Middle frontal gyrus (tissue), 1 donor: ENCODE measurements at regions not wholly inside any gene's neighbourhood (a gene's known extent, or its start where the extent isn't known, plus 50 kb on each side); places are given as distances from the start of the nearest gene placed in this dataset.
A peak's percentile ranks its signal among the peaks of the same experiment; 100 is the strongest.

ENCODE experiments used
- DNase-seq: peaks from one replicate; pipeline ENCODE4 v3.0.0-alpha.2; 2015; ENCODE audit warnings: low spot score; ENCODE audit errors: extremely low spot score

GRCh38 chr6:167491438-167492099 lies 166.7 kb downstream of the TTLL2 start:
- DNase-seq = no peak

DNA sequence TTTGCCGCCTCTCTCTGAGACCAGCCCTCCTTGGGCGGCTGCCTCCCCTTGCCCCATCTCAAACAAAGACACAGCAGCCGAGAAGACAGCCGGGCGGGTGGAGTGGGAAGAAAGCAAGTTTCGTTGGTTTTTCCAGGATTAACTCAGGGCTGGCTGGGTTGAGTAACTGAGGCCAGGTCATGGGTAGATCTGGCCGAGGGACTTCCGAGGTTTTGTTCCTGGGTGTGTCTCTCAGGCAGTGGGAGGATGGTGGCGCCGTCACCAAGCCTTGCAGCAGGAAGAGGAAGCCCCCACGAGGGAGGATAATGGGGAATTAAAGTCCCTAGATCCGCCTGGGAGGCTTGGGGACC lies 167.2 kb downstream of the TTLL2 start:
- DNase-seq = no peak

DNA sequence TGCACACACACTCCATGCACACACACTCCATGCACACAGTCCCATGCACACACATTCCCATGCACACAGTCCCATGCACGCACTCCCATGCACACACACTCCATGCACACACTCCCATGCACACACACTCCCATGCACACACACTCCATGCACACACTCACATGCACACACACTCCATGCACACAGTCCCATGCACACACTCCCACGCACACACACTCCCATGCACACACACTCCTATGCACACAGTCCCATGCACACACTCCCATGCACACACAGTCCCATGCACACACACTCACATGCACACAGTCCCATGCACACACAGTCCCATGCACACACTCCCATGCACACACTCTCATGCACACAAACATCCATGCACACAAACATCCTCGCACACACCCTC lies 168.4 kb downstream of the TTLL2 start:
- DNase-seq = no peak

- no peak for DNase-seq
These were observed 169.3 kb downstream of the TTLL2 start for GRCh38 chr6:167493976-167494697.

GRCh38 chr6:167494698-167495435 lies 170.0 kb downstream of the TTLL2 start:
- no peak for DNase-seq

GRCh38 chr6:167495506-167496401 lies 170.9 kb downstream of the TTLL2 start:
- DNase-seq = peak; percentile 51

GRCh38 chr6:167496707-167497106 lies 171.8 kb downstream of the TTLL2 start:
- no peak for DNase-seq

- no peak for DNase-seq
These were observed 172.7 kb downstream of the TTLL2 start for GRCh38 chr6:167497428-167498056.

DNA sequence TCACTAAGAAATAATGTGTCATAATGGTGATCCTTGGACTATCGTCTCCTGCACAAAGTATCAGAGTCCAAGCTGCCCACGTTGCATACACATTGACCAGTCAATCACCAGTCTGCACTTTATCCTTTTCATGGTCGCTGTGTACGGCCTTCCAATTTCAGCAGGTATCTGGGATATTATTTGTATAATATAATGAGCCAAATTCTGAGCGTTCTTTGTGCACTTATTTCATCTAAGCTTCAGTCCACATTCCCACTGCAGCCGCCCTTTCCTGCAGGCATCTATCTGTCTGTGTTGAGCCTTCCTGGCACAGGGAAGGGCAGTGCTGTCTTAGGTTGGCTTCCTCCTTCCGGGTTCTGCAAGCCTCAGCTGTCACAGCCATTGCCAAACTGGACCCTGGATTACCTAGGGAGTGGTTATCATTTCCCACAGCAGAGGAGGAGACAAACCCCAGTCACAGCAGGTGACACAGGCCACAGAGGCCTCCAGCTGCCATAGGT lies 174.3 kb downstream of the TTLL2 start:
- DNase-seq = no peak

DNA sequence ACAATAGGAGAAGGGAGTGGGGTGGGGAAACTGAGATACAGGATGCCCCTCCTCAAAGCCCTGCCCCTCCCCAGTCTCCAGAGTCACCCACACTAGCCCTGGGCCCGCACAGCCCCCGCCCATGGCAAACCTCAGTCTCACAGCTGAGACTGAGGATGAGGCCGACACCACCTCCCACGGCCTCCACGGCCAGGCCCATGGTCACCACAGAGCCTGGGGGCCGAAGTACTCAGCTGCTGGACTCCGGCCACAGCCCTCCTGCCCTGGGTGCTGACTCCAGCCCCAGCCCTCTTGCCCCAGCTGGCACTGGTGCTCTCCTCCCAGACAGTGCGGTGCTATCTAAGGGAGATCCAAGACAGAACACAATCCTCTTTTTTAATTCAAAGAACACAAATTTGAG lies 176.1 kb downstream of the TTLL2 start:
- DNase-seq = no peak

DNA sequence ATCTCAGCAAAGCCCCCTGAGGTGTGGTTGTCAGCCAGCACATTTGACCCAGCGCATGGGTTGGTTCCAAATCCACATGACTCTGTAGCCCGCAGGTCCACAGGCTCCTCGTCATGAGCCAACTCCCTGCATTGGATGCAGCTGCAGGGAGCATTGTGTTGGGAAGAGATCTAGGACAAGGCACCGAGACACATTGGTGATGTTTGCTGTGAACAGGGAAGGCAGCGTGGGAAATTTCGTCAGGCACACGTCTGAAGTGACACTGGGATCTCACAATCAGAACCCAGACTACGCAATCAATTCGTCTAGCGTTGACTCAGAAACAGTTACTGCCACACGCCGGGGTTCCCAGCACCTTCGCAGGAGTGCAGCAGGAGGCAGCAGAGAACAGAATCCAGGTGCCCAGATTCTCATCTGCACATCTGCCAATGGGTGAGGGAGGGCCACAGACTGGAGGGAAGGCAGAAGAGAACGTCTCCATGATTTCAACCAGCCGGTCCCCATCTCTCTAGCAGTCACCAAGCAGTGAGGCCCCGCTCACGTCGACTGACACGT lies 177.0 kb downstream of the TTLL2 start:
- DNase-seq = no peak

GRCh38 chr6:167502471-167502870 lies 177.6 kb downstream of the TTLL2 start:
- no peak for DNase-seq

DNA sequence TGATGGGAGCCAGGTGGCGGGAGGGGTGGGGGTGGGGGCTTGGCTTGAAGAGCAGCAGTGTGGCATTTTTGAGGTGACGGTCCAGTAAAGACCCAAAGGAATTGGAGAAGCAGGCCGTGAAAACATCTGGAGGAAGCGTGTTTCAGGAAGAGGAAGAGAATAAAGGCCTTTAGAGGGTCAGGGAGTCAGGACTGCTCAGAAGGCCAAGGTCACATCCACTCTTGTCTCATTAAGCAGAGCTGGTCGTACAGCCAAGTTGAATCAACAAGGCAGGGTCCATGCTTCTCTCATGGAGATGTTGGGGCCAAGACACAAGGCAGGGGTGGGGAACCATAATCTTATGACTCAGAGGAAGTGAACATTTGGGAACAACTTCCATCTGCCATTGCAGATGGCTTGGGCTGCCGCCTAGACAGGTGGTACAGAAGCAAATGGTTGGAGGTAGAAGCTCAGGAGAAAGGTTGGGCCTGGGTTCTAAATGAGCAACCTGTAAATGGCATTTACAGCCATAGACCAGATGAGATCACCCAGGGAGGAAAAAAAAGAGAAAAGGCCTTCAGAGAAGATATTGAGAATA lies 179.6 kb downstream of the TTLL2 start:
- no peak for DNase-seq

DNA sequence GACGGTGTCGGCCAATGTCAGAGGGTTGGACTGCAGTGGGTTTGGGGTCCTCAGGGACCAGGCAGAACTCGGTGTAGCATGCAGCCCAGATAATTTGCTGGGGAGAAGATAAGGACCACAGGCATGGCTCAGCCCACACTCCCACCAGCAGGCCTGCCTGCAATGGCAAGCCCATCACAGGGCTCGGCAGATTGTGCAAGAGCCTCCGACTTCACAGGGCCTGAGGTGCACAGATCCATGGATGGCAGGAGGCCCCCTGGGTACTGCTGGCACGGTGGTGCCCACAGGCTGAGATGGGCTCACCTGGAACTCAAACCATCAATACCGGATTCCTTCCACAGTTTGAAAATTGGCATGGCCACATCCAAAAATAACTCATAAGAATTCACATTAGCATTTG lies 180.3 kb downstream of the TTLL2 start:
- no peak for DNase-seq

DNA sequence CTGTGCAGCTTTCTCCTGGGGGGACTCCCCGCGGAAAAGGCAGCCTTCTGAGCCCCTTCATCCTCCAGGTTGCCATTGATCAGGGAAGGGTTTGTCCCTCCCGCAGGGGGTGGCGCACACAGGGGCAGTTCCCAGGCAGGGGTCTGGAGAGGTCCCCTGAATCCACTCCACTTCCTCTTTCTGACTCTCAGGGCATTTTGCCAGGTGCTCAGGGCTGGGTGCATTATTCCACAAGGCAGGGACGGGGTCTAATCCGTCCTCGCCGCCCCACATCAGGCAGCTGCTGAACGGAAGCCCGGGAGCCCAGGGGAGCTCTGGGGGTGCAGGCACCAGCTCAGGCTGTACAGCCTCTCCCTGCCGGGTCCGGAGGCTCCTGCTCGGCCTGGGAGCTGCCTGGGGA lies 180.9 kb downstream of the TTLL2 start:
- no peak for DNase-seq

GRCh38 chr6:167506443-167507301 lies 181.8 kb downstream of the TTLL2 start:
- no peak for DNase-seq

GRCh38 chr6:167507376-167507945 lies 182.6 kb downstream of the TTLL2 start:
- no peak for DNase-seq

DNA sequence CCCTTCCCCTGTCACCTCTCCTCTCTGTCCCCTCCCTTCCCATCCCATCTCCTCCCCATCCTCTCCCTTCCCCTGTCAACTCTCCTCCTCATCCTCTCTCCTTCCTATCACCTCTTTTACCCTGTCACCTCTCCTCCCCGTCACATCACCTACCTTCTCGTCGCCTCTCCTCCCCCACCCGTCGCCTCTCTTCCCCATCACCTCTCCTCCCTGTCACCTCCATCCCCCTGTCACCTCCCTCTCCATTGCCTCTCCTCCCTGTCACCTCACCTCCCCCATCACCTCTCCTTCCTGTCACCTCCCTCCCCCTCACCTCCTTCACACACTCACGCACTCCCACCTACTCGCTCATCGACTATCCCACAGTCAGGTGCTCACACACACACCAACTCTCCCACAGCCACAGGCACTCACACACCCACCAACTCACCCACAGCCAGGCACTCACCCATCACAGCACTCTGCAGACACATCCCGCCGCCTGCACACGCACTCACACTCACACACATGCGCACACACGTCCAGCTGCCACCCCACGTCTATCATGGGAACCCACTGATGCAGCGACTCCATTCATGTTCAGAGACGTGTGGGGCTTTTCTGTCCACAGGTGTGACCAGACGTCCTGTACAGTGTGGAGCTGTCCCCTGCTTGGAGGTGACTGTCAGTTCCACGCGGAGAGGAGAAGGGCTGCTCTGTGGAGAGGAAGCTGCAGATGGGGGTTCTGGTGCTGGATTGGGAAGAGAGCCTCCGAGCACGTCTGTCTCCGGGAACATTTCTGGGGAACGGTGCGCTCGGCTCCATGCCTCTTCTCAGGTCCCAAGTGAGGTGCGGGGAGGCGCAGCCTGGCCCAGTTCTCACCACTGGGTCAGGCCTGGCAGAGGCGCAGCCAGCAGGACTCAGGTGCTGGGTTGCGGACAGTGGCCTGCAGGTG lies 184.3 kb downstream of the TTLL2 start:
- no peak for DNase-seq
